ENCODE measurements at regions not wholly inside any gene's neighbourhood (a gene's known extent, or its start where the extent isn't known, plus 50 kb on each side); places are given as distances from the start of the nearest gene placed in this dataset.

- TF ChIP-seq POLR2A (IDR thresholded peaks at IDR 0.05; ENCODE audit: low read depth, low read length): no peak
- TF ChIP-seq TAF1 (IDR thresholded peaks at IDR 0.05; ENCODE audit: borderline replicate concordance, low read depth, low read length): no peak
- no peak for TF ChIP-seq POLR2AphosphoS5 (IDR thresholded peaks at IDR 0.05; ENCODE audit: low read depth, low read length)
Measured at GRCh38 chr12:24551163-24551786, 397.6 kb downstream of the BCAT1 start.

All from GM12892 (cell line).